Uterus (tissue), 3 donors: ENCODE measurements at regions not wholly inside any gene's neighbourhood (a gene's known extent, or its start where the extent isn't known, plus 50 kb on each side); places are given as distances from the start of the nearest gene placed in this dataset.

Source experiments
- DNase-seq, 2 donors: peaks; one replicate each; pipeline ENCODE4 v3.0.0-alpha.2; 2019 to 2020
- H3K27ac ChIP-seq, 2 donors: fragments of 200-600 bp; sonication (generic); 1 replicate in 1 of 2; 2 replicates in 1 of 2; pipeline ENCODE4 v1.5.1; 2016 to 2018
- H3K27me3 ChIP-seq, 2 donors: fragments of 200-600 bp; sonication (generic); one replicate each; pipeline ENCODE4 v1.5.1; 2018 to 2019; ENCODE audit warnings: control low read depth in 1 of 2
- H3K36me3 ChIP-seq, 2 donors: fragments of 200-600 bp; sonication (generic); one replicate each; pipeline ENCODE4 v1.5.1; 2019; ENCODE audit warnings: control low read depth in 1 of 2
- H3K4me1 ChIP-seq, 2 donors: fragments of 200-600 bp; sonication (generic); one replicate each; pipeline ENCODE4 v1.5.1; 2018 to 2019; ENCODE audit warnings: control low read depth in 1 of 2
- H3K4me3 ChIP-seq, 2 donors: fragments of 200-600 bp; sonication (generic); 1 replicate in 1 of 2; 2 replicates in 1 of 2; pipeline ENCODE4 v1.5.1; 2018 to 2019; ENCODE audit warnings: mild to moderate bottlenecking in 1 of 2
- H3K9me3 ChIP-seq, 2 donors: fragments of 200-600 bp; sonication (generic); one replicate each; pipeline ENCODE4 v1.5.1; 2019; ENCODE audit warnings: control low read depth in 1 of 2
- POLR2A ChIP-seq, 2 donors: fragments of 450-650 bp; IDR thresholded peaks; one replicate each; pipeline ENCODE4 v1.6.1; 2016; ENCODE audit warnings: antibody characterized with exemption in 2 of 2, mild to moderate bottlenecking in 1 of 2, moderate library complexity in 1 of 2
- intact Hi-C: fragments of 100-400 bp; cut with DNase I; formaldehyde crosslinking; loops from one replicate; pipeline ENCODE4 v1.15.1; 2023; ENCODE audit warnings: low total_unique reads
- TF ChIP-seq, protein P1 (sequence below), 4 experiments: fragments of 200-600 bp in 2 of 4; fragments of 450-650 bp in 2 of 4; sonication (generic) in 2 of 4; IDR thresholded peaks; one replicate each; pipeline ENCODE4 v1.5.1; 2016 to 2019; ENCODE audit warnings: antibody characterized with exemption in 4 of 4, mild to moderate bottlenecking in 2 of 4, moderate library complexity in 1 of 4
- donor health status: DM: yes; HTN: yes; CAD: no.

DNA sequence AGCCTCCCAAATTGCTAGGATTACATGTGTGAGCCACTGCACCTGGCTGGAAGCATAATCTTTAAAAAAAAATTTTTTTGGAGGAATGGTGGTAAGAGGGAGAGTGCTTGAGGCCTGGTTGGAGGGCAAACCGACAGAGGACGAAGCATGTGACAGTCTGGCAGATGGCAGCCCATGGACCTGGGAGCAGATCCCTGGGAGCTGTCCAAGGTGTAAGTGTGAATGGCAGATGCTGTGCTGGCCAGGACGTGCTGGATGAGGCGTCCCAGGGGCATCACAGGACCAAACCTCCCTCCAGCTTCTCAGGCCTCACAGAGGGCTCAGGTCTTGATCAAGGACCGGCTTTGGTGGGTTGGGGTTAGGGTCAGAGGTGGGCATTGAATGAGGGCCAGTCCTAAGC is 128.4 kb upstream of the NCOR2 start:
- Histone ChIP-seq H3K9me3 (peaks cover 0 to 11% of the 10 kb centered on the region in 2 donors), H3K4me1 (no peaks in the 10 kb centered on the region), H3K4me3 (no peak overlapping the region), H3K27me3 (no peaks in the 10 kb centered on the region), H3K27ac (peak overlapping the region in 1 of 2 donors; percentile 59), H3K36me3 (no peaks in the 10 kb centered on the region)
- intact Hi-C loops, result no loop called here
- no peak for TF ChIP-seq POLR2A (IDR thresholded peaks at IDR 0.05)
- TF ChIP-seq, protein P1, sequence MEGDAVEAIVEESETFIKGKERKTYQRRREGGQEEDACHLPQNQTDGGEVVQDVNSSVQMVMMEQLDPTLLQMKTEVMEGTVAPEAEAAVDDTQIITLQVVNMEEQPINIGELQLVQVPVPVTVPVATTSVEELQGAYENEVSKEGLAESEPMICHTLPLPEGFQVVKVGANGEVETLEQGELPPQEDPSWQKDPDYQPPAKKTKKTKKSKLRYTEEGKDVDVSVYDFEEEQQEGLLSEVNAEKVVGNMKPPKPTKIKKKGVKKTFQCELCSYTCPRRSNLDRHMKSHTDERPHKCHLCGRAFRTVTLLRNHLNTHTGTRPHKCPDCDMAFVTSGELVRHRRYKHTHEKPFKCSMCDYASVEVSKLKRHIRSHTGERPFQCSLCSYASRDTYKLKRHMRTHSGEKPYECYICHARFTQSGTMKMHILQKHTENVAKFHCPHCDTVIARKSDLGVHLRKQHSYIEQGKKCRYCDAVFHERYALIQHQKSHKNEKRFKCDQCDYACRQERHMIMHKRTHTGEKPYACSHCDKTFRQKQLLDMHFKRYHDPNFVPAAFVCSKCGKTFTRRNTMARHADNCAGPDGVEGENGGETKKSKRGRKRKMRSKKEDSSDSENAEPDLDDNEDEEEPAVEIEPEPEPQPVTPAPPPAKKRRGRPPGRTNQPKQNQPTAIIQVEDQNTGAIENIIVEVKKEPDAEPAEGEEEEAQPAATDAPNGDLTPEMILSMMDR (IDR thresholded peaks at IDR 0.05), result no peak
- no peak for DNase-seq

DNA sequence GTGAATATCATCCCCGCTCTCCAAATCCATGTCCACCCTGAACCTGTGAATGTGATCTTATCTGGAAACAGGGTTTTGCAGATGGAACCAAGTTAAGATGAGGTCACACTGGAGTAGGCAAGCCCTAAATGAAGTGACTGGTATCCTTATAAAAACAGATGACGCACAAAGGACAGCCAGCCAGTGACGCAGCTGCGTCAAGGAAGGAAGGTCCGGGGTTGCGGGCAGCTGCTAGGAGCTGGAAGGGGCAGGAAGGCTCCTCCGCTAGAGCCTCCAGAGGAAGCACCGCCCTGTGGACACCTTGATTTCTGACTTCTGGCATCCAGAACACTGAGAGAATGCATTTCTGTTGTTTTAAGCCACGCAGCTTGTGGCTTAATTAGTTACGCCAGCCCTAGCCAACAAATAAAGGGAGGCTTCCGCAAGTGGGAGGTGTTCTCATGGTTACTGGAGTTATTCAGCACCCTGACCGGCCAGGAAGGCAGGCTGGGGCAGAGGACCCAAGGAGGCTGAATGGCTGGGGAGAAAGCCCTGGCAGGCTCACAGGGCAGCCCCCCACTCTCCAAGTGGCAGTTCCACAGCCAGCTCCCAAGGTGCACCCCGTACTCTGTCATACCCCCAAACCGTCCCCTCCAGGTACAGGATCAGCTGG is 127.6 kb upstream of the NCOR2 start:
- intact Hi-C loops, result no loop called here
- TF ChIP-seq, protein P1 (IDR thresholded peaks at IDR 0.05), result peak in 1 of 4 experiments; percentile 8
- no peak for TF ChIP-seq POLR2A (IDR thresholded peaks at IDR 0.05)
- Histone ChIP-seq H3K9me3 (peaks cover 0 to 11% of the 10 kb centered on the region in 2 donors), H3K36me3 (no peaks in the 10 kb centered on the region), H3K27ac (peak overlapping the region; percentile 59 to 61), H3K4me3 (no peak overlapping the region), H3K27me3 (no peaks in the 10 kb centered on the region), H3K4me1 (no peaks in the 10 kb centered on the region)
- peak; percentile 69 to 72 for DNase-seq

DNA sequence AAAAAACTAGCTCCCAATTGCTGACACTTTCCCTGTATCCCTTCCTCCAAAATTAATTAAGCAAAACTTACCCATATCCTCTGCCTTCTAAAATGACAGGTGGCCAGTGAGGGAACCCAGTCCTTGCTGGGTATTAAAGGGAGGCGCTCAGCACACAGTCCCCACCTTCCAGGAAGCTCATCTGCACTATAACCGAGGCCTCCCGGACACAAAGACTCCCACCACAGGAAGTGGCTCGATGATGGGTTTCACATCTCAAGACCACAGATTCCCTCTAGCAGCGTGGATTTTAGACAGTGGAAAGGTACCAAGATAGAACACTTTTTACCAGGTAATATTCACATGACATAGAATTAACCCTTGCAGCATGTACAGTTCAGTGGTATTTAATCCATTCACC is 126.8 kb upstream of the NCOR2 start:
- H3K4me1 ChIP-seq, result no peaks in the 10 kb centered on the region
- no peaks in the 10 kb centered on the region for H3K36me3 ChIP-seq
- H3K9me3 ChIP-seq, result peaks cover 0 to 11% of the 10 kb centered on the region in 2 donors
- TF ChIP-seq, protein P1 (IDR thresholded peaks at IDR 0.05), result no peak
- TF ChIP-seq POLR2A (IDR thresholded peaks at IDR 0.05), result no peak
- intact Hi-C loops, result no loop called here
- H3K27me3 ChIP-seq, result no peaks in the 10 kb centered on the region
- DNase-seq, result no peak
- no peak overlapping the region for H3K4me3 ChIP-seq
- H3K27ac ChIP-seq, result peak overlapping the region; percentile 59 to 61

DNA sequence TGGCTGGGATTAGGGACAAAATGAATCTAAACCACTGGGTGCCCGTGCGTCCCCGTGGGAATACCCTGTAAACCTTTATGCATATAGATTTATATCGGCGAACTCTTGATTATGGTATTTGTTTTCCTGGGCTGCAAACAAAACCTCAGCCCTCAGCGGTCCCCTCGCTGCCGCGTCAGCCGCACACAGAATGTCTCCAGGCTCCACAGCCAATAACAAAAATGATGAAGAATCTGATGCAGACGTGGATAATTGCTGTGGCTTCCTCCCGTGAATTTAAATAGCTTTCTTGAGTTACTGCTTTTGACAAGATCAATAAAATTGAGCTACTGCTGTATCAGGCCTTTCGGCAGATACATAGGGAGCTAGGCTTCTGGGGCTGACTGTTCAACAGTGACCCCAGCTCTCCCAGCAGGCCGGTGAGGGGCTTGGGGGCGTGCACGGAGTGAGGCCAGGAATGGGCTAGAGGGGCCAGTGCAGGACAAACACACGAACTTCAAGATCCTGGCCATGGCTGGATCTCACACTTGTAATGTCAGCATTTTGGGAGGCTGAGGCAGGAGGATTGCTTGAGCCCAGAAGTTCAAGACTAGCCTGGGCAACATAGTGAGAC is 125.8 kb upstream of the NCOR2 start:
- DNase-seq, result no peak
- H3K27me3 ChIP-seq, result no peaks in the 10 kb centered on the region
- intact Hi-C loops, result no loop called here

DNA sequence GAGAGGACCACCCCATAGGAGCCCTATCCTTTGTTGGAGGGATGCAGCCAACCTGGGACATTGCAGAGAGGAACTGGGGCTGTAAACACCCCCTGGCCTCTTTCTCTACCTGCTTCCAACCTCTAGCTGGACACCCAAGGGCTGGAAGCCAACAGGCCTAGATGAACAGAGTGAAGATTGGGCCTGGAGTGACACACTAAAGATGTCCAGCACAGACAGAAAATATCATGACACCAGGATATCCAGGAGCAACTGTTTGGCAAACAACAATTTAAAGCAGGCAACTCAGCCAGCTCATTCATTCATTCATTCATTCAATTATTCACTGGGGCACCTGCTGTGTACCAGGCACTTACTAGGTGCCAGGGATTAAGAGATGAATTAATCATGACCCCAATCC is 125.0 kb upstream of the NCOR2 start:
- H3K9me3 ChIP-seq, result peaks cover 0 to 11% of the 10 kb centered on the region in 2 donors
- H3K27ac ChIP-seq, result no peak overlapping the region
- intact Hi-C loops, result no loop called here
- H3K27me3 ChIP-seq, result no peaks in the 10 kb centered on the region
- no peaks in the 10 kb centered on the region for H3K36me3 ChIP-seq
- H3K4me3 ChIP-seq, result no peak overlapping the region
- DNase-seq, result no peak
- peaks cover 0 to 4% of the 10 kb centered on the region in 2 donors for H3K4me1 ChIP-seq
- TF ChIP-seq POLR2A (IDR thresholded peaks at IDR 0.05), result no peak
- TF ChIP-seq, protein P1 (IDR thresholded peaks at IDR 0.05), result no peak

More for the DNA sequence above, 125.8 kb upstream of the NCOR2 start:
- peaks cover 0 to 11% of the 10 kb centered on the region in 2 donors for H3K9me3 ChIP-seq
- no peak overlapping the region for H3K27ac ChIP-seq
- no peaks in the 10 kb centered on the region for H3K4me1 ChIP-seq
- H3K4me3 ChIP-seq, result no peak overlapping the region
- no peak for TF ChIP-seq POLR2A (IDR thresholded peaks at IDR 0.05)
- TF ChIP-seq, protein P1 (IDR thresholded peaks at IDR 0.05), result no peak
- H3K36me3 ChIP-seq, result no peaks in the 10 kb centered on the region
